ENCODE measurements at regions not wholly inside any gene's neighbourhood (a gene's known extent, or its start where the extent isn't known, plus 50 kb on each side); places are given as distances from the start of the nearest gene placed in this dataset.

DNA sequence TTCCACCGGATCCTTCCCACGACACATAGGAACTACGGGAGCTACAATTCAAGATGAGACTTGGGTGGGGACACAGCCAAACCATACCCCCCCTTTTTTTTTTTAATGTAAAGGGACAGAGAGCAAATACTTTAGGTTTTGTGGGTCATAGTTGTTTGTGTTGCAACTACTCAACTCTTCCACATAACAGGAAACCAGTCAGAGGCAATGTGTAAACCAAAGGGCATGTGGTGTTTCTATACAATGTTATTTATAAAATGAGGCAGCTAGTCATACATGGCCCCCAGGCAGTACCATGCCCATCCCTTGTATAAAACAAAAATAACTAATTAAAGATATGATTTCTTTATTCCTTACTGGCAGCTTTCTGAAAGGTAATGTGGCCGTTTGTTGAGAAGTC, 845.4 kb upstream of the ADAMTS5 start:
- no peaks in the 10 kb centered on the region for H3K27me3 Mint-ChIP-seq (ENCODE audit: low read depth)
- H3K9me3 Mint-ChIP-seq: no peaks in the 10 kb centered on the region
- no peaks in the 10 kb centered on the region for H3K36me3 Mint-ChIP-seq (ENCODE audit: low read depth)
- intact Hi-C loops (cut with micrococcal nuclease): no loop called here
- no peak overlapping the region for H3K27ac Mint-ChIP-seq
- DNase-seq (ENCODE audit: low spot score): no peak
- H3K4me1 Mint-ChIP-seq (ENCODE audit: low read depth): no peaks in the 10 kb centered on the region
- H3K4me3 Mint-ChIP-seq (ENCODE audit: low read depth): no peak overlapping the region

DNA sequence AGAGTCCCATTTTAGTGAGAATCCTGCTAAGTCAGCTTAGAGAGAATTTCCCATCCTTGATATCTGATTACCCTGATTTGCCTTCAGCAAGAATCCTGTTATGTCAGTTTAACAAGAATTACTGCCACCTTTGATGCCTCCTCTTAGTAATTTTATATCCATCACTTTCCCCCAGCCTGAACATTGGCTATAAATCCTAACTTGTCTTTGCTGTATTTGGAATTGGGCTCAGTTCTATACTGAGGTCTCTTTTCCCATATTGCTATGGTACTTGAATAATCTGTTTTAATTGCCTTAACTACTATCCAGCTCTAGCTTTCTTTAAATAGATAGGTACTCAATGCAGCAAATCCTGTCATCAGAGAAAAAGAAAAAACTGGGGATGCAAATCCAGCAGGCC, 842.0 kb upstream of the ADAMTS5 start:
- no peak for DNase-seq (ENCODE audit: low spot score)
- H3K27ac Mint-ChIP-seq: no peak overlapping the region
- no peaks in the 10 kb centered on the region for H3K4me1 Mint-ChIP-seq (ENCODE audit: low read depth)
- no peaks in the 10 kb centered on the region for H3K36me3 Mint-ChIP-seq (ENCODE audit: low read depth)
- no peaks in the 10 kb centered on the region for H3K27me3 Mint-ChIP-seq (ENCODE audit: low read depth)
- H3K4me3 Mint-ChIP-seq (ENCODE audit: low read depth): no peak overlapping the region
- H3K9me3 Mint-ChIP-seq: no peaks in the 10 kb centered on the region
- intact Hi-C loops (cut with micrococcal nuclease): no loop called here

GRCh38 chr21:27807596-27807995, 840.7 kb upstream of the ADAMTS5 start:
- H3K27me3 Mint-ChIP-seq (ENCODE audit: low read depth): no peaks in the 10 kb centered on the region
- H3K9me3 Mint-ChIP-seq: no peaks in the 10 kb centered on the region
- DNase-seq (ENCODE audit: low spot score): no peak
- H3K4me1 Mint-ChIP-seq (ENCODE audit: low read depth): peaks cover 4% of the 10 kb centered on the region
- H3K36me3 Mint-ChIP-seq (ENCODE audit: low read depth): no peaks in the 10 kb centered on the region
- H3K27ac Mint-ChIP-seq: no peak overlapping the region
- intact Hi-C loops (cut with micrococcal nuclease): no loop called here
- no peak overlapping the region for H3K4me3 Mint-ChIP-seq (ENCODE audit: low read depth)

DNA sequence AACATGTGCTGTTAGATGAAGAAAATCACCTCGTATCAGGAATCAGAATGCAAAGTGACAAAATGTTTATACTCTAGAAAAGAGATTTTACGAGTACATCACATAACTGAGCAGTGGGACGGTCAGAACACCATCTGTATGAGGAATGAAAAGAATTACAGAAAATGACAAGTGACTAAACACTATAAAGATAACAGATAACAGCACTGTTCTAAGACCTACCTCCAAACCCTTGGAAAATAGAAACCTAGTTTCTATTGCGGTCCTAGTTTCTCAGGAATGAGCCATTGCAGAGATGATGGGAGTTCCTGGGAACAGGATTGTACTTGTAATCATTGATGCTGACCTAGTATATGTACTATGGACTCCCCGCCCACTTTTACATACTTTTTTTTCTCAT, 839.4 kb upstream of the ADAMTS5 start:
- Mint-ChIP-seq H3K27ac (no peak overlapping the region), H3K4me3 (ENCODE audit: low read depth) (no peak overlapping the region), H3K4me1 (ENCODE audit: low read depth) (peaks cover 4% of the 10 kb centered on the region), H3K9me3 (no peaks in the 10 kb centered on the region), H3K36me3 (ENCODE audit: low read depth) (no peaks in the 10 kb centered on the region), H3K27me3 (ENCODE audit: low read depth) (no peaks in the 10 kb centered on the region)
- DNase-seq (ENCODE audit: low spot score): no peak
- intact Hi-C loops (cut with micrococcal nuclease): no loop called here

- intact Hi-C loops (cut with micrococcal nuclease): no loop called here
- Mint-ChIP-seq H3K4me3 (ENCODE audit: low read depth) (no peak overlapping the region), H3K4me1 (ENCODE audit: low read depth) (peaks cover 4% of the 10 kb centered on the region), H3K36me3 (ENCODE audit: low read depth) (no peaks in the 10 kb centered on the region), H3K27ac (no peak overlapping the region), H3K9me3 (no peaks in the 10 kb centered on the region), H3K27me3 (ENCODE audit: low read depth) (no peaks in the 10 kb centered on the region)
- no peak for DNase-seq (ENCODE audit: low spot score)
Observed at GRCh38 chr21:27805696-27806095, 838.8 kb upstream of the ADAMTS5 start.

- Mint-ChIP-seq H3K4me3 (ENCODE audit: low read depth) (no peak overlapping the region), H3K4me1 (ENCODE audit: low read depth) (peaks cover 4% of the 10 kb centered on the region), H3K36me3 (ENCODE audit: low read depth) (no peaks in the 10 kb centered on the region), H3K9me3 (no peaks in the 10 kb centered on the region), H3K27ac (no peak overlapping the region), H3K27me3 (ENCODE audit: low read depth) (no peaks in the 10 kb centered on the region)
- intact Hi-C loops (cut with micrococcal nuclease): no loop called here
- DNase-seq (ENCODE audit: low spot score): no peak
Observed at GRCh38 chr21:27804515-27804914, 837.6 kb upstream of the ADAMTS5 start.

GRCh38 chr21:27803571-27803970, 836.7 kb upstream of the ADAMTS5 start:
- Mint-ChIP-seq H3K9me3 (no peaks in the 10 kb centered on the region), H3K36me3 (ENCODE audit: low read depth) (no peaks in the 10 kb centered on the region)

GRCh38 chr21:27802816-27803475, 836.1 kb upstream of the ADAMTS5 start:
- Mint-ChIP-seq H3K9me3 (no peaks in the 10 kb centered on the region), H3K27ac (no peak overlapping the region), H3K27me3 (ENCODE audit: low read depth) (no peaks in the 10 kb centered on the region), H3K4me1 (ENCODE audit: low read depth) (peaks cover 4% of the 10 kb centered on the region), H3K4me3 (ENCODE audit: low read depth) (no peak overlapping the region), H3K36me3 (ENCODE audit: low read depth) (no peaks in the 10 kb centered on the region)
- no peak for DNase-seq (ENCODE audit: low spot score)
- intact Hi-C loops (cut with micrococcal nuclease): no loop called here

More at GRCh38 chr21:27803571-27803970, 836.7 kb upstream of the ADAMTS5 start:
- intact Hi-C loops (cut with micrococcal nuclease): no loop called here
- Mint-ChIP-seq H3K4me1 (ENCODE audit: low read depth) (peaks cover 4% of the 10 kb centered on the region), H3K4me3 (ENCODE audit: low read depth) (no peak overlapping the region), H3K27me3 (ENCODE audit: low read depth) (no peaks in the 10 kb centered on the region), H3K27ac (no peak overlapping the region)
- DNase-seq (ENCODE audit: low spot score): no peak

- no peak overlapping the region for H3K4me3 Mint-ChIP-seq (ENCODE audit: low read depth)
- H3K36me3 Mint-ChIP-seq (ENCODE audit: low read depth): no peaks in the 10 kb centered on the region
- no peak overlapping the region for H3K27ac Mint-ChIP-seq
- H3K27me3 Mint-ChIP-seq (ENCODE audit: low read depth): no peaks in the 10 kb centered on the region
- DNase-seq (ENCODE audit: low spot score): no peak
- H3K9me3 Mint-ChIP-seq: peaks cover 3% of the 10 kb centered on the region
- H3K4me1 Mint-ChIP-seq (ENCODE audit: low read depth): peaks cover 4% of the 10 kb centered on the region
- intact Hi-C loops (cut with micrococcal nuclease): no loop called here
Observed at GRCh38 chr21:27799861-27800260, 833.0 kb upstream of the ADAMTS5 start.

DNA sequence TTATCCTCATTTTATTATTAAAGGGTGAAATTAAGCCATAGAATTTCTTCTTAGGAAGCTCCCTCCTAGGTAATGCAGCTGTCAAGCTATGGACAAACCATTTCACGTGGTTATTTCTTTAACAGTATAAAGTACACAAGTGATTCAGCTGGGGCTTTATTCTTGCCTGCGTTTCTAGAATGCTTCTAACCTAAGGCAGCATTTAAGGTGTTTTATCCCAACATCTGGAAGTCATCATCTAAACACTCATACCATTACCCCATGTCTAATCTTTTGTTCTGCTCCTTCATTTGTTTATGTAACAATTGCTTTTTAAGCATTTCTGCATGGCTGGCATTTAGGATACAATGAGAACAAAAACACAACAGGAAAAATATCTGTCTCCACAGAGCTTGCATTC, 829.2 kb upstream of the ADAMTS5 start:
- Mint-ChIP-seq H3K27ac (no peak overlapping the region), H3K27me3 (ENCODE audit: low read depth) (no peaks in the 10 kb centered on the region), H3K4me3 (ENCODE audit: low read depth) (no peak overlapping the region), H3K4me1 (ENCODE audit: low read depth) (no peaks in the 10 kb centered on the region), H3K9me3 (peaks cover 6% of the 10 kb centered on the region), H3K36me3 (ENCODE audit: low read depth) (no peaks in the 10 kb centered on the region)
- DNase-seq (ENCODE audit: low spot score): no peak
- intact Hi-C loops (cut with micrococcal nuclease): no loop called here

GRCh38 chr21:27795418-27795817, 828.5 kb upstream of the ADAMTS5 start:
- H3K27ac Mint-ChIP-seq: no peak overlapping the region
- DNase-seq (ENCODE audit: low spot score): no peak
- H3K27me3 Mint-ChIP-seq (ENCODE audit: low read depth): no peaks in the 10 kb centered on the region
- no peak overlapping the region for H3K4me3 Mint-ChIP-seq (ENCODE audit: low read depth)
- peaks cover 6% of the 10 kb centered on the region for H3K9me3 Mint-ChIP-seq
- intact Hi-C loops (cut with micrococcal nuclease): no loop called here
- no peaks in the 10 kb centered on the region for H3K36me3 Mint-ChIP-seq (ENCODE audit: low read depth)
- H3K4me1 Mint-ChIP-seq (ENCODE audit: low read depth): no peaks in the 10 kb centered on the region

- no peak for DNase-seq (ENCODE audit: low spot score)
Observed at GRCh38 chr21:27793901-27794300, 827.0 kb upstream of the ADAMTS5 start.

DNA sequence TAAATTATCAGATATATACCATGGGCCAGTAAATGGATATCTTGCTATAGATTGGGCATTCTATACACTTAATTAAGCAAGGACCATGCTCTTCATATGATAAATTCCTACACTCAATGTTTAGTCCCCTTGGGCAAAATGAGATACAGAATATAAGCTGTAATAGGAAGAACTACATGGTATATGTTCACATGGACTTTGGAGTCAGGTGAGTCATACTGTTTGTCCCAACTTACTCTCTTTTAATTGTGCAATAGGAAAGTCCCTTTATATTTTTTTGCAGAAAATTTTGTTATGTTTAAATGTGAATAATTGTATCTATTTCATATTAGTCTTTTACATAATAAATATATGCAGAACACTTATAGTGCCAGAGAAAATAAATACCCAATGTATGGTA, 820.2 kb upstream of the ADAMTS5 start:
- Mint-ChIP-seq H3K4me3 (ENCODE audit: low read depth) (no peak overlapping the region), H3K36me3 (ENCODE audit: low read depth) (no peaks in the 10 kb centered on the region)
- intact Hi-C loops (cut with micrococcal nuclease): no loop called here

More at GRCh38 chr21:27793901-27794300, 827.0 kb upstream of the ADAMTS5 start:
- Mint-ChIP-seq H3K4me1 (ENCODE audit: low read depth) (no peaks in the 10 kb centered on the region), H3K27ac (no peak overlapping the region), H3K9me3 (peaks cover 12% of the 10 kb centered on the region), H3K36me3 (ENCODE audit: low read depth) (no peaks in the 10 kb centered on the region), H3K27me3 (ENCODE audit: low read depth) (no peaks in the 10 kb centered on the region), H3K4me3 (ENCODE audit: low read depth) (no peak overlapping the region)
- intact Hi-C loops (cut with micrococcal nuclease): no loop called here

GRCh38 chr21:27779606-27780005, 812.7 kb upstream of the ADAMTS5 start:
- Mint-ChIP-seq H3K4me1 (ENCODE audit: low read depth) (no peaks in the 10 kb centered on the region), H3K27ac (no peak overlapping the region), H3K9me3 (peaks cover 19% of the 10 kb centered on the region), H3K36me3 (ENCODE audit: low read depth) (no peaks in the 10 kb centered on the region), H3K27me3 (ENCODE audit: low read depth) (no peaks in the 10 kb centered on the region), H3K4me3 (ENCODE audit: low read depth) (no peak overlapping the region)
- intact Hi-C loops (cut with micrococcal nuclease): no loop called here
- no peak for DNase-seq (ENCODE audit: low spot score)

More for the DNA sequence above, 820.2 kb upstream of the ADAMTS5 start:
- no peaks in the 10 kb centered on the region for H3K4me1 Mint-ChIP-seq (ENCODE audit: low read depth)
- H3K27me3 Mint-ChIP-seq (ENCODE audit: low read depth): no peaks in the 10 kb centered on the region
- H3K9me3 Mint-ChIP-seq: peaks cover 12% of the 10 kb centered on the region
- H3K27ac Mint-ChIP-seq: no peak overlapping the region
- no peak for DNase-seq (ENCODE audit: low spot score)
